Head of caudate nucleus (tissue), 42 donors: ENCODE measurements at regions not wholly inside any gene's neighbourhood (a gene's known extent, or its start where the extent isn't known, plus 50 kb on each side); places are given as distances from the start of the nearest gene placed in this dataset.

Experiments
- DNase-seq, 42 donors: peaks; one replicate each; pipeline versions ENCODE4 v3.0.0 to v3.0.0-alpha.2; 2020 to 2021; ENCODE audit warnings: mixed read lengths in 7 of 42
- intact Hi-C: fragments of 100-400 bp; cut with DNase I; formaldehyde crosslinking; loops from one replicate; pipeline ENCODE4 v1.15.0; 2022

DNA sequence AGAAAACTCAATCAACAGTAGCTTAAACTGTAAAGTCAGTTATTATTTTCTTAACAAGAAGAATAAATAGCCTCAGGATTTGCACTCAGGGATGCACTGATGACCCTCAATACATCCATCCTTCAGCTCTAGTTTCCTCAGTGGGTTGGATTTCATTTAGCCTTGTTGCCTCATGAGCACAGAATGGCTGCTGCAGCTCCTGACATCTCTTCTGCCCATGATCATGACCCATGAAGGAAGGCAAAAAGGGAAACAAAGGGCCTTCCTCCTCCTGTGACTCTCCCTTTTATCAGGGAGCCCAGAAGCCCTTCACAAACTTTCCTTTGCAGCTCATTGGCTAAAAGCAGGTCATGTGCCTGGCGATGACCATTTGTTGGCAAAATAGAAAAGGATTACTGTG lies 51.2 kb upstream of the KCNG1 start:
- intact Hi-C loops = no loop called here
- DNase-seq = no peak
